Neural progenitor cell (in vitro differentiated cells): ENCODE measurements at regions not wholly inside any gene's neighbourhood (a gene's known extent, or its start where the extent isn't known, plus 50 kb on each side); places are given as distances from the start of the nearest gene placed in this dataset.
A peak's percentile ranks its signal among the peaks of the same experiment; 100 is the strongest.

Experiments
- DNase-seq: peaks from one replicate; pipeline ENCODE4 v3.0.0-alpha.2; 2016; ENCODE audit warnings: low spot score
- H2AFZ ChIP-seq: fragments of 200-600 bp; sonication (generic); replicated peaks from 2 replicates; pipeline ENCODE4 v1.6.1; 2016; ENCODE audit warnings: antibody characterized with exemption
- H3F3A ChIP-seq: fragments of 200-600 bp; sonication (generic); 2 replicates; pipeline ENCODE4 v1.6.1; 2016; ENCODE audit warnings: antibody characterized with exemption, low read depth
- H3K27ac ChIP-seq: fragments of 200-600 bp; sonication (generic); 2 replicates; pipeline ENCODE4 v1.5.1; 2016; ENCODE audit warnings: mild to moderate bottlenecking
- H3K27me3 ChIP-seq: fragments of 200-600 bp; sonication (generic); 2 replicates; pipeline ENCODE4 v1.6.1; 2016; ENCODE audit warnings: mild to moderate bottlenecking, moderate library complexity
- H3K36me3 ChIP-seq: fragments of 200-600 bp; sonication (generic); 2 replicates; pipeline ENCODE4 v1.5.1; 2016
- H3K4me1 ChIP-seq: fragments of 200-600 bp; sonication (generic); 2 replicates; pipeline ENCODE4 v1.6.1; 2016; ENCODE audit warnings: mixed run types
- H3K4me2 ChIP-seq: fragments of 200-600 bp; sonication (generic); 2 replicates; pipeline ENCODE4 v1.6.1; 2016
- H3K4me3 ChIP-seq: fragments of 200-600 bp; sonication (generic); 2 replicates; pipeline ENCODE4 v1.5.1; 2016
- H3K79me2 ChIP-seq: fragments of 200-600 bp; sonication (generic); 2 replicates; pipeline ENCODE4 v1.6.1; 2016; ENCODE audit warnings: low read depth
- H3K9ac ChIP-seq: fragments of 200-600 bp; sonication (generic); 2 replicates; pipeline ENCODE4 v1.6.1; 2016
- H3K9me3 ChIP-seq: fragments of 200-600 bp; sonication (generic); 2 replicates; pipeline ENCODE4 v1.5.1; 2016; ENCODE audit warnings: low read depth
- H4K20me1 ChIP-seq: fragments of 200-600 bp; sonication (generic); 2 replicates; pipeline ENCODE4 v1.6.1; 2016; ENCODE audit warnings: low read depth
- H3K27ac Mint-ChIP-seq: 3 replicates; pipeline ENCODE4 v1.8.0; 2021; ENCODE audit warnings: mixed read lengths
- H3K27me3 Mint-ChIP-seq: 2 replicates; pipeline ENCODE4 v1.8.0; 2022; ENCODE audit warnings: low read depth, mild to moderate bottlenecking, inconsistent platforms, moderate library complexity, mixed read lengths; ENCODE audit not compliant: insufficient read depth
- H3K36me3 Mint-ChIP-seq: 3 replicates; pipeline ENCODE4 v1.8.0; 2021; ENCODE audit warnings: mixed read lengths
- H3K4me1 Mint-ChIP-seq: 3 replicates; pipeline ENCODE4 v1.8.0; 2021; ENCODE audit warnings: mixed read lengths
- H3K4me3 Mint-ChIP-seq: 3 replicates; pipeline ENCODE4 v1.8.0; 2021; ENCODE audit warnings: mild to moderate bottlenecking, moderate library complexity, mixed read lengths
- H3K9me3 Mint-ChIP-seq: 3 replicates; pipeline ENCODE4 v1.8.0; 2020; ENCODE audit warnings: mixed read lengths
- CTCF ChIP-seq: fragments of 200-600 bp; sonication (generic); IDR thresholded peaks from 2 replicates; pipeline ENCODE4 v1.5.1; 2017; ENCODE audit warnings: antibody characterized with exemption, mild to moderate bottlenecking
- EZH2 ChIP-seq: fragments of 200-600 bp; sonication (generic); IDR thresholded peaks from 2 replicates; pipeline ENCODE4 v1.6.1; 2017; ENCODE audit warnings: antibody characterized with exemption, mild to moderate bottlenecking, moderate library complexity
- EZH2phosphoT487 ChIP-seq: fragments of 200-600 bp; sonication (generic); IDR thresholded peaks from 2 replicates; pipeline ENCODE4 v1.6.1; 2017; ENCODE audit warnings: antibody characterized with exemption

GRCh38 chrX:80335062-80335830, 85.0 kb upstream of the TENT5D start:
- TF ChIP-seq EZH2phosphoT487 = no peak
- TF ChIP-seq CTCF = no peak
- TF ChIP-seq EZH2 = no peak
- Histone ChIP-seq H3K27me3 (peaks cover 4% of the 10 kb centered on the region), H3K27ac (no peak overlapping the region), H4K20me1 (no peaks in the 10 kb centered on the region), H3K4me1 (no peaks in the 10 kb centered on the region), H3F3A (no peaks in the 10 kb centered on the region), H2AFZ (peak overlapping the region; percentile 80), H3K4me2 (peak overlapping the region; percentile 73), H3K9me3 (peaks cover 3% of the 10 kb centered on the region), H3K79me2 (no peaks in the 10 kb centered on the region), H3K9ac (no peak overlapping the region), H3K36me3 (no peaks in the 10 kb centered on the region), H3K4me3 (peak overlapping the region; percentile 48)
- no peak overlapping the region for H3K4me3 Mint-ChIP-seq
- H3K27me3 Mint-ChIP-seq = no peaks in the 10 kb centered on the region
- H3K4me1 Mint-ChIP-seq = no peaks in the 10 kb centered on the region
- DNase-seq = peak; percentile 76
- no peak overlapping the region for H3K27ac Mint-ChIP-seq
- no peaks in the 10 kb centered on the region for H3K9me3 Mint-ChIP-seq
- H3K36me3 Mint-ChIP-seq = no peaks in the 10 kb centered on the region

DNA sequence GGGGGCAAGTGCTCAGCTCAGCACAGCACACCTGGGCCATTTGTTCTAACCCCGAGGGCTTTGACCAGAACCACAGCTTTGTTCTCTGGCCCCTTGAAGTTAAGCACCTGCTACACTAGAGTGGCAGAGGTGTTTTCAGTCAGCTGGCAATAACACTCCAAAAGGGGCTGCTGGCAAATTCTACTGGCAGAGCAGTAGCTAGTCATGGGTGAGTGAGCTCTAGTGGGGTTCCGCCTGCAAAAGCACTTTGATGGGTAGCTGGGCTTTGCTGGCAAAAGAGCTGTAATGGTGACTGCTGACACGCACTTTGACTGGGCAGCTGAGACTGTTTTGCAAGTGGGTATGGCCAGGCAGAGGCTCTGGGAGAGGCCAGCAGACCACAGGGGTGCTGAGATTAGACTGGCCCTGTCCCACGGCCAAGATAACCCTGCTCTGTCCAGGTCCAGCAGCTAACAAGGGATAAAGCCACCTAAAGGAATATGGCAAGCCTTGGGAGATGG, 65.2 kb upstream of the TENT5D start:
- no peaks in the 10 kb centered on the region for H3K9me3 Mint-ChIP-seq
- H3K4me1 ChIP-seq = no peaks in the 10 kb centered on the region
- H3K36me3 Mint-ChIP-seq = no peaks in the 10 kb centered on the region
- H3K4me1 Mint-ChIP-seq = no peaks in the 10 kb centered on the region
- TF ChIP-seq CTCF (no peak), EZH2phosphoT487 (no peak), EZH2 (no peak)
- no peak overlapping the region for H3K27ac Mint-ChIP-seq
- H3K27me3 Mint-ChIP-seq = no peaks in the 10 kb centered on the region
- no peak overlapping the region for H2AFZ ChIP-seq
- H3K79me2 ChIP-seq = no peaks in the 10 kb centered on the region
- H3K4me3 Mint-ChIP-seq = no peak overlapping the region
- H3K27me3 ChIP-seq = no peaks in the 10 kb centered on the region
- no peaks in the 10 kb centered on the region for H3F3A ChIP-seq
- H3K9me3 ChIP-seq = no peaks in the 10 kb centered on the region
- no peak overlapping the region for H3K4me2 ChIP-seq
- no peak overlapping the region for H3K4me3 ChIP-seq
- H3K27ac ChIP-seq = no peak overlapping the region
- no peak for DNase-seq
- no peaks in the 10 kb centered on the region for H3K36me3 ChIP-seq
- H4K20me1 ChIP-seq = no peaks in the 10 kb centered on the region
- no peak overlapping the region for H3K9ac ChIP-seq
